ENCODE measurements at regions not wholly inside any gene's neighbourhood (a gene's known extent, or its start where the extent isn't known, plus 50 kb on each side); places are given as distances from the start of the nearest gene placed in this dataset.

DNA sequence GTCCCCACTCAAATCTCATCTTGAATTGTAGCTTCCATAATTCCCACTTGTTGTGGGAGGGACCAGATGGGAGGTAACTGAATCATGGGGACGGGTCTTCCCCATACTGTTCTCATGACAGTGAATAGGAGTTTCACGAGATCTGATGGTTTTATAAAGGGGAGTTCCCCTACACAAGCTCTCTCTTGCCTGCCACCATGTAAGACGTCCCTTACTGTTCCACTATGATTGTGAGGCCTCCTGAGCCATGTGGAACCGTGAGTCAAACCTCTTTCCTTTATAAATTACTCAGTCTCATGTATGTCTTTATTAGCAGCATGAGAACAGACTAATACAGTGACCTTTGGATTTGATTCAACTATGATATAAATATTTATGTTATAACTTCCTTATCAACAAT is 78.0 kb downstream of the CYRIA start:
- DNase-seq (no peak), ATAC-seq (ENCODE audit: low read depth in 2 of 2) (no peak)
- H3K36me3 Mint-ChIP-seq = peaks cover 23 to 27% of the 10 kb centered on the region in 2 donors
- H3K27me3 Mint-ChIP-seq = no peaks in the 10 kb centered on the region
- H3K9me3 Mint-ChIP-seq = no peaks in the 10 kb centered on the region
- peaks cover 15 to 32% (median 29%) of the 10 kb centered on the region in 3 donors for H3K4me1 Mint-ChIP-seq
- H3K4me3 Mint-ChIP-seq = no peak overlapping the region
- peak overlapping the region in 2 of 6 donors; percentile 45 to 58 for H3K27ac Mint-ChIP-seq

DNA sequence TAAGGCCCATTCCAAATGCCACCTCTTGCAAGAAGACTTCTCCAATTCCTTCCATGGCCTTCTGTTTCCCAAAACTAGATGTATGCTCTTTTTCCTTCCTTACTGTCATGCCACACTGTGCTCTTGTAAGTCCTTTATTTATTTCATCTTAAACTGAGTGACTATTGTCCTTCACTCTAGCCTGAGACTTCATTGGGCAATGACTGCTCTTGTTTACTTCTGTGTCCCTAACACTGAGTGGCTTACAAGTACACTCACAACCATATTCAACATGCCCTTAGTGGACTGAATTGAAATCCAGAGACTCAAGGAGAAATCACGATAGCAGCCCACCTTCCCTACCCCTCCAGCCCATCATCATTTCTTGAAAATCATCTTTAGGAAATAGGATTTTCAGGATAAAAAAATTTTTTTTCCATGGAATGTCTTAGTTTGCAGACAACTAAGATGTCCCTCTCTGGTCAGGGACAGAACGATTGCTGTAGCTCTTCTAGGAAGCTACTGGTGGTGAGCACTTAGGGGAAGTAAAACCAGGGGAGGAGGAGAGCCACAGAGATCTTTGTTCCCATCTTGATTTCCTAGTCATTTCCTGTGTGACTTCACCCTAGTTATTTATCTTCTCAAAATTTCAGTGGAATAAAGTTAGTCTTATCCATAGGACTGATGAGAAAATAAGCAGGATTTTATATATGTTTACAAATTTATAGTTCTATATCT is 80.7 kb downstream of the CYRIA start:
- Mint-ChIP-seq H3K27ac (peak overlapping the region in 5 of 6 donors; percentile 11 to 78 (median 21)), H3K9me3 (no peaks in the 10 kb centered on the region), H3K27me3 (no peaks in the 10 kb centered on the region), H3K36me3 (peaks cover 23 to 27% of the 10 kb centered on the region in 2 donors), H3K4me1 (peaks cover 9 to 26% (median 21%) of the 10 kb centered on the region in 3 donors), H3K4me3 (no peak overlapping the region)
- no peak for DNase-seq
- no peak for ATAC-seq (ENCODE audit: low read depth in 2 of 2)

DNA sequence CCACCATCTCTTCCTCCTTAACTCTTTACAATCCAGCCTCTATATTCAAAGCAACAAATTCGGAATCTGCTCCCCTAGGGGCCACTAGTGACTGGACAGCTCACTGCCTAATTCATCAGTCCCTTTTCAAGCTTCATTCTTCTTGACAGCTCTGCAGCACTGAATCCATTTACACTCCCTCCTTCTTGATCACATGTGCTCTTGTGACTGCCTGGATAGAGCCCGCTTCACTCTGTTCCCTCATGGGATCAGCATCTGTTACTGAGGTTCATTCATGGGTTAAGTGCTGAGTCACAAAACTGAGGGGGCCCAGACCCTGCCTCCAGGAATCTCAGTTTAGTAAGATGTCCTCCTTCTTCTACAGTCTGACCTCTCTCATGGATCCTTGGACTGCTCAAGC is 81.5 kb downstream of the CYRIA start:
- no peak for DNase-seq
- Mint-ChIP-seq H3K4me1 (peaks cover 9 to 26% (median 21%) of the 10 kb centered on the region in 3 donors), H3K4me3 (peak overlapping the region in 1 of 8 donors; percentile 20), H3K36me3 (peaks cover 23 to 24% of the 10 kb centered on the region in 2 donors), H3K27me3 (no peaks in the 10 kb centered on the region), H3K27ac (peak overlapping the region in 2 of 6 donors; percentile 25 to 66), H3K9me3 (no peaks in the 10 kb centered on the region)
- no peak for ATAC-seq (ENCODE audit: low read depth in 2 of 2)

DNA sequence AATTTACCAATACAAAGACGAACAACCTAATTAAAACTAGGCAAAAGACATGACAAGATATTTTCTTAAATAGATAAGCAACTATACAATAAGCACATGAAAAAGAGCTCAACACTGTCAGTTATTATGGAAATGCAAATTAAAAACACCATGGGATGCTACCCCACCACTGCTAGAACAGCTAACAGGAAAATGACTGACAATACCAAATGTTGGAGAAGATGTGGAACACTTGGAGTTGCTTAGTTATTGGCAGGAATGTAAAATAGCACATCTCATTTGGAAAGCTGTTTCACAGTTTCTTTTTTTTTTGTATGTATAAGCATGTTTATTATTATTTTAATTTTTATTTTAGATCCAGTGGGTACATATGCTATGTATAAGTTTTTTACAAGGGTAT is 84.4 kb downstream of the CYRIA start:
- Mint-ChIP-seq H3K27ac (peak overlapping the region in 1 of 6 donors; percentile 45), H3K4me3 (no peak overlapping the region), H3K27me3 (no peaks in the 10 kb centered on the region), H3K36me3 (peaks cover 16 to 35% of the 10 kb centered on the region in 2 donors), H3K4me1 (peaks cover 13 to 32% (median 21%) of the 10 kb centered on the region in 3 donors), H3K9me3 (peaks cover 0 to 3% (median 0%) of the 10 kb centered on the region in 7 donors)
- ATAC-seq (ENCODE audit: low read depth in 2 of 2) = no peak
- DNase-seq = no peak

DNA sequence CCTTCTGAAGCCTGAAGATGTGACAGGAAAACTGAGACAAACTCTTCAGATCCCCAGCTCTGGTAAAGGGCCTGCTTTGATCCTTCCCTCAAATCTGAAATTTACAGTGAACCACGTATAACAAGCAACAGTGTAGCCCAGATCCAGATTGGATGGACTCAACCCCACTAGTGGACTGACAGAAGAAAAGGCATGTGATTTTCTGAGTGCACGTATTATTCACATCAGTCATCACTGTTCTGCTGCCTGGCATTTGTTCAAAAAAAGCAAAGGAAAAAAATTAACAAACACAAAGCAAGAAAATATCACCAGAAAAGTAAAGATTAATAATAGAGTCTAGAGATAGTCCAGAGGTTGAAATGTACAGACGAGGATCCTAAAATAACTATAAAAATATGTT is 87.6 kb downstream of the CYRIA start:
- no peak for DNase-seq
- Mint-ChIP-seq H3K9me3 (peaks cover 3 to 10% (median 8%) of the 10 kb centered on the region in 7 donors), H3K27ac (peak overlapping the region in 4 of 6 donors; percentile 39 to 72 (median 68)), H3K36me3 (peaks cover 38 to 46% of the 10 kb centered on the region in 2 donors), H3K4me1 (peaks cover 0 to 17% (median 17%) of the 10 kb centered on the region in 3 donors), H3K4me3 (no peak overlapping the region), H3K27me3 (no peaks in the 10 kb centered on the region)
- no peak for ATAC-seq (ENCODE audit: low read depth in 2 of 2)

DNA sequence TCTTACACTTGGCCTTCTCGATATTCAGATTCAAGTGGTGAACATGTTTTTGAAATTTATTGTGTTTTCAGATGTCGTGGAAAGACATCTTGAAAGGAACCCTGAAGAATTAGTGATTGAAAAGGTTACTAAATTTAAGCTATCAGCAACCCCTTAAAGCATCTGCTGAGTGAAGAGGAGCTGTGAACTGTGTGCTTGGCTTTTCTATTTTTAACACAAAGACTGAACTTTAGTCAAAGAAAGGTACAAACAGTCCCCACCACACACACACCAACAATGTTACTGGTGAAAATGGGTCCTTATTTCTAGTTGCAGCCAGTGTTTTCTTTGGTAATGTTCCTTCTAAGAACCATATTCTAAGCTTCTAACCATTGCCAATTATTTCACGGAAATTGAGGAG is 95.1 kb downstream of the CYRIA start:
- H3K4me3 Mint-ChIP-seq = no peak overlapping the region
- ATAC-seq (ENCODE audit: low read depth in 2 of 2) (no peak), DNase-seq (no peak)
- H3K4me1 Mint-ChIP-seq = peaks cover 0 to 21% (median 12%) of the 10 kb centered on the region in 3 donors
- H3K27ac Mint-ChIP-seq = no peak overlapping the region
- no peaks in the 10 kb centered on the region for H3K27me3 Mint-ChIP-seq
- peaks cover 19 to 33% of the 10 kb centered on the region in 2 donors for H3K36me3 Mint-ChIP-seq
- peaks cover 0 to 7% (median 4%) of the 10 kb centered on the region in 7 donors for H3K9me3 Mint-ChIP-seq

DNA sequence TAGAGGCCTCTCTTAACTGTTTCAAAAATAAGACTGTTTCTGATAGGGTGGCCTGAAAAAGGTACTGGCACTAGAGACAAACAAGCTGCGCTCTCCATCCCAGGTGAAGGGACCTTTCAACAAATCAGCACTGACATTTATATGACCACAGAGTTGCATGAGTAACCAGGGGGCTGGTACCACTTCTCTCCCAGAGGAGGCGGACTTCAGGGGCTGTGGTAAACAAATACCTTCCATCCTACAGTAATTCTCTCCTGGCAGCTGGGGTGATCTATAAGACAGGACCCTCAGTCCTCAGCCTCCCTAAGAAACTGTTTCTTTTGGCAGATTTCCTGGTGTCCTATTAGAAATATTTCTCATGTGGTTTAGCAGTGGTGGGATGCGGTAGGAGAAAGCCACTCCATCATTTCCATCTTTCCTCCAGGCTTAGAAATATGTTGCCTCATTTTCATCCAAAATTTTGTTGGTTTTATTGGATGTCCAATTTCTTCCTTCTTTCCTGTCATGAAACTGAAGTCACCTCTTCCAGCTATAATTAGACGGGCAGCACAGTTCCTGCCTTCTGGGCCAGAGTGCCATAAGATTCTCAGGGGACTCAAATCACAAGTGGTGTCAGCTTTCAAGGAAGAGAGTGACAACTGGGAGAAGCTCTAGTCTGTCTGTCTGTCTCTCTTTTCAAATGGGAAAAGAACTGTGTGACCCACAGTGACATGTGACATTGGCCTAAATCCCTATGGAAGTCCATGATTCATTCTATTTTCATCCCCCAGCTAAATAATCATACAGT is 96.4 kb downstream of the CYRIA start:
- no peak overlapping the region for H3K4me3 Mint-ChIP-seq
- ATAC-seq (ENCODE audit: low read depth in 2 of 2) (no peak), DNase-seq (no peak)
- H3K27me3 Mint-ChIP-seq = no peaks in the 10 kb centered on the region
- H3K27ac Mint-ChIP-seq = no peak overlapping the region
- peaks cover 0 to 21% (median 12%) of the 10 kb centered on the region in 3 donors for H3K4me1 Mint-ChIP-seq
- H3K9me3 Mint-ChIP-seq = peaks cover 0 to 4% (median 0%) of the 10 kb centered on the region in 7 donors
- peaks cover 18 to 34% of the 10 kb centered on the region in 2 donors for H3K36me3 Mint-ChIP-seq

DNA sequence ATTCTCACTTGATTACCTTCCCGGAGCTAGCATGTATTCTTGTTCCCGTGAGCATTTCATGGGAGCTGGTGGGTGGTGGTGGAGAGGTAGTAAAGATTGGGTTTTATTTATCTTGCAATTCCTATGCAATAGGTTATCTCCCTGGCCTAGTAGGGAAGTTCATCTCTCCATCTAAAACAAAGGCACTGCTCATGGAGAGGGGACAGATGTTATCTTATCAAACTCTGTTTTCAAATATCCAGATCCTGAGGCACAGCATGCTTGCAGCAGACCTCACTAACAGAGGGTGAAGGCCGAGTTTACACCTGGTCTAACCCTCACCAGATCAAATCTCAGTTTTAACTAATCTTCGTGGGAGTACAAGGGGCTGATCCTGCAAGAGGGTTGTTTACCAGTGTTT is 98.9 kb downstream of the CYRIA start:
- Mint-ChIP-seq H3K9me3 (no peaks in the 10 kb centered on the region), H3K36me3 (peaks cover 29 to 47% of the 10 kb centered on the region in 2 donors)

DNA sequence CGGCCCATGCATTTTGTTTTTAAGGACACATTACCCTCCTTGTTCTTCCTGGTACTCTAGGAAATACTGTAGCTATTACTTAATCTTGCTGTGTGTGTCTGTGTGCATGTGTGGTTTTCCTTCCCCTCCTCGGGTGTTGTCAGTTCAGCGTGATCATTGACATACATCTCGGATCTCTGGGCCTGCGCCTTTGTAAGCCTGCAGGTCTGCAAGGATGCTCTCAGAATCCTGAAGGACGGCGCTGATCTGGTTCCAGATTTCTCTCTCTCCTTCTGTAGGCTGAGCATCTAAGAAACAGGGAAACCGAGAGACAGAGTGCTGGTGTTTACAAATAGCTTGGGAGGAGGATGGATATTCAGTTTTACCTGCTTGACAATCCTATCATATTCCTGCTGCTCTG is 100.2 kb downstream of the CYRIA start:
- peaks cover 0 to 4% (median 0%) of the 10 kb centered on the region in 3 donors for H3K4me1 Mint-ChIP-seq
- no peak for DNase-seq
- H3K9me3 Mint-ChIP-seq = no peaks in the 10 kb centered on the region
- H3K36me3 Mint-ChIP-seq = peaks cover 36 to 52% of the 10 kb centered on the region in 2 donors
- H3K27ac Mint-ChIP-seq = peak overlapping the region in 1 of 6 donors; percentile 47
- no peak overlapping the region for H3K4me3 Mint-ChIP-seq
- no peaks in the 10 kb centered on the region for H3K27me3 Mint-ChIP-seq
- no peak for ATAC-seq (ENCODE audit: low read depth in 2 of 2)

More for the DNA sequence above, 98.9 kb downstream of the CYRIA start:
- H3K27me3 Mint-ChIP-seq = no peaks in the 10 kb centered on the region
- H3K4me3 Mint-ChIP-seq = no peak overlapping the region
- ATAC-seq (ENCODE audit: low read depth in 2 of 2) (no peak), DNase-seq (no peak)
- H3K27ac Mint-ChIP-seq = no peak overlapping the region
- peaks cover 0 to 4% (median 0%) of the 10 kb centered on the region in 3 donors for H3K4me1 Mint-ChIP-seq

DNA sequence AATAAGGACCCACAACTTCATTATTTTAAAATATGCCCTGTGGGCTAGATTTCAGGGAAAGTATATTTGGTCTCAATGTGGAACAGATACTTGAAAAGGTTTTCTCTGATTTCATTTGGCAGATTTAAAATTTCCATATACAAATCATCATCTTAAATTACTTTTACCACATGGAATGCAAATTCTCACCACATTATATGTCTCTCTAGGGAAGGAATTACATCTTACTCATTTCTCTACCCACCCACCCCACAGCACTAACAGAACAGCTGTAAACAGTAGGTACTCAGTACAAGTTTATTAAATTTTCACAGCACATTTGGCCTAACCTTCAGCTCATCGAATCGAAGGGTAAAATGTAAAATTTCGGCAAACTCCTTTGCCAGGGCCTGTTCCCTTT is 104.0 kb downstream of the CYRIA start:
- no peak overlapping the region for H3K27ac Mint-ChIP-seq
- ATAC-seq (ENCODE audit: low read depth in 2 of 2) = no peak
- no peaks in the 10 kb centered on the region for H3K4me1 Mint-ChIP-seq
- no peaks in the 10 kb centered on the region for H3K9me3 Mint-ChIP-seq
- no peaks in the 10 kb centered on the region for H3K27me3 Mint-ChIP-seq
- no peak for DNase-seq
- H3K4me3 Mint-ChIP-seq = no peak overlapping the region
- peaks cover 56 to 65% of the 10 kb centered on the region in 2 donors for H3K36me3 Mint-ChIP-seq

DNA sequence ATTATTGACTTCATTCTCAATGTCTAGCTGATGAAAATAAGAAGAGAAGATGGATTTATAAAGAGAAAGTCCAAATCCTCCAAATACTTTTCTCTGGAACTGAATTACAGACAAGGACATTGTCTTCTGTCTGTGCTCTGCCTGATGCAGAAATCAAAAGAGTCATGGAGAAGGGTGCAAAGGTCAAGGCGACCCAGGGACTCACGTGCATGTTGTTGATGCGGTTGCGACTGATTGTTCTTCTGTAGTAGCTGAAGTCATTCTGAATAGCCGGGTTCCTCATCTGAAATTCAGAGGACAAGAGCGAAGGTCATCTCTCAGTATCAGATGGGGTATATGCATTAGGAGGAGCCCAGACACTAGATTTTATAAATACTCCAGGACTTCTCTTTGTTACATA is 104.4 kb downstream of the CYRIA start:
- Mint-ChIP-seq H3K27me3 (no peaks in the 10 kb centered on the region), H3K36me3 (peaks cover 61 to 69% of the 10 kb centered on the region in 2 donors), H3K4me3 (no peak overlapping the region), H3K9me3 (no peaks in the 10 kb centered on the region), H3K27ac (no peak overlapping the region), H3K4me1 (no peaks in the 10 kb centered on the region)
- DNase-seq = no peak
- no peak for ATAC-seq (ENCODE audit: low read depth in 2 of 2)

DNA sequence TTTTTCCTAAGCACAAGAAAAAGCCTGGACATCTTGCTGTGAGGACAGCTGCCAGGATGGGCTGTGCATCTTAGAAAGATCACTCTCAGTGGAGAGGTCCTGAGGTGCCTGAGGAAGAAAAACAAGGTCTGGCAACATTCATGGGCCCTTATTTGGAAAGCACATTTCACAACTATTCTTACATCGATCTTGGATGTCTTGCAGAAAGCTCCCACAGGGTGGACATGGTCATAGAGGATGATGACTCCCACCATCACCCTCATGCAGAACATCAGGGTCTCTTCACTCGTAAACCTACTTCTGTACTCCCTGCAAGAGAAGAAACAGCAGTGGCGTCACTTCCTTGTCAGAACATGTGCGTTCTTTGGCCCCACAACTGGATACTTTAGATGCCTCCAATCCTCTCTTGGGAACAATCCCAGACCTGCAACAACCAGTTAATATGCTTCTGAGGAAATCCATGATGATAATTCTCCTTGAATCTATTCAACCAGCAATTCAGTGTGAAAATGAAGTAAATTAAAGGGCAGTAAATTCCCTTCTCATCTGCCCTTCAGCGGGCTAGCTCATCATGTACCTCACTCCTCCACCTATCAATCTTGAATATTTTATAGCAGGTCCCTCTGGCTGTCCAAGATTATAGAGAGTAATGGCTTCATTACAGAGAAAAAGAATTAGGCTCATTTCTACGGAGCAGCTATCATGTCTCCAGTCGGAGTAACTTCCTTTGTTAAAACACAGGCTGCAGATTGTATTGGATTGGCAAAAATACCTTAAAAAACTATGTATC is 106.2 kb downstream of the CYRIA start:
- Mint-ChIP-seq H3K4me1 (no peaks in the 10 kb centered on the region), H3K4me3 (no peak overlapping the region), H3K9me3 (no peaks in the 10 kb centered on the region), H3K27me3 (no peaks in the 10 kb centered on the region), H3K27ac (peak overlapping the region in 1 of 6 donors; percentile 73), H3K36me3 (peaks cover 66 to 70% of the 10 kb centered on the region in 2 donors)
- ATAC-seq (ENCODE audit: low read depth in 2 of 2) (no peak), DNase-seq (no peak)

DNA sequence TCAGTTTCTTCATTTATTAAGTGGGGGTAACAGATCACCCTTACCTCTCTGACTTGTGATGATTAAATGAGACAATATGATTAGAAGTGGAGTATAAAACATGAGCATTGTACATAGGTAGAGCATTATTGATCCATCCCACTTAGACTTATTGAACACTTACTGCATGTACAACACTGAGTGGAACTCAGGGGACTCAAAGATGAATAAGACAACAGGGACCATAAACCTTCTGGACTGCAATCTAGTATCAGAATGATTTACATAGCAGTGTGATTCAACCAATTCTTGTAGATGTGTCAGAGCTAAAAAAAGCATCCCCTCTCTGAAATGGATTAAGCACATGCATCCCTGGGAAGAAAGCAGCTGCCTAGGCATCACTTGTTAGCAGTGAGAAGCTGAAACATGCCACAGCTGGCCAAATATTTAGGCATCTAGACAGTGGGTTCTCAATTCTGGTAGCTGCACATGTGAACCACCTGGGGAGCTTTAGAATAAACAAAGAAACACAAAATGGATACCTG is 111.5 kb downstream of the CYRIA start:
- no peaks in the 10 kb centered on the region for H3K9me3 Mint-ChIP-seq
- H3K4me3 Mint-ChIP-seq = no peak overlapping the region
- no peak overlapping the region for H3K27ac Mint-ChIP-seq
- ATAC-seq (ENCODE audit: low read depth in 2 of 2) = no peak
- H3K27me3 Mint-ChIP-seq = no peaks in the 10 kb centered on the region
- no peak for DNase-seq
- peaks cover 46% of the 10 kb centered on the region in 2 donors for H3K36me3 Mint-ChIP-seq
- peaks cover 0 to 4% (median 0%) of the 10 kb centered on the region in 3 donors for H3K4me1 Mint-ChIP-seq
